Astrocyte (in vitro differentiated cells and primary cell): ENCODE measurements at regions not wholly inside any gene's neighbourhood (a gene's known extent, or its start where the extent isn't known, plus 50 kb on each side); places are given as distances from the start of the nearest gene placed in this dataset.

ENCODE experiments used
- EZH2 ChIP-seq: IDR thresholded peaks from 2 replicates; pipeline ENCODE4 v1.6.1; 2012; ENCODE audit warnings: mild to moderate bottlenecking, low read length, inconsistent platforms; ENCODE audit not compliant: insufficient read depth
- TF ChIP-seq, protein P1 (sequence below): IDR thresholded peaks from 2 replicates; pipeline ENCODE4 v1.5.1; 2011; ENCODE audit warnings: low read depth, mild to moderate bottlenecking, inconsistent platforms, low read length, moderate library complexity; ENCODE audit not compliant: insufficient read depth

GRCh38 chr17:71978435-71978834 is 142.4 kb upstream of the SOX9 start:
- TF ChIP-seq, protein P1, sequence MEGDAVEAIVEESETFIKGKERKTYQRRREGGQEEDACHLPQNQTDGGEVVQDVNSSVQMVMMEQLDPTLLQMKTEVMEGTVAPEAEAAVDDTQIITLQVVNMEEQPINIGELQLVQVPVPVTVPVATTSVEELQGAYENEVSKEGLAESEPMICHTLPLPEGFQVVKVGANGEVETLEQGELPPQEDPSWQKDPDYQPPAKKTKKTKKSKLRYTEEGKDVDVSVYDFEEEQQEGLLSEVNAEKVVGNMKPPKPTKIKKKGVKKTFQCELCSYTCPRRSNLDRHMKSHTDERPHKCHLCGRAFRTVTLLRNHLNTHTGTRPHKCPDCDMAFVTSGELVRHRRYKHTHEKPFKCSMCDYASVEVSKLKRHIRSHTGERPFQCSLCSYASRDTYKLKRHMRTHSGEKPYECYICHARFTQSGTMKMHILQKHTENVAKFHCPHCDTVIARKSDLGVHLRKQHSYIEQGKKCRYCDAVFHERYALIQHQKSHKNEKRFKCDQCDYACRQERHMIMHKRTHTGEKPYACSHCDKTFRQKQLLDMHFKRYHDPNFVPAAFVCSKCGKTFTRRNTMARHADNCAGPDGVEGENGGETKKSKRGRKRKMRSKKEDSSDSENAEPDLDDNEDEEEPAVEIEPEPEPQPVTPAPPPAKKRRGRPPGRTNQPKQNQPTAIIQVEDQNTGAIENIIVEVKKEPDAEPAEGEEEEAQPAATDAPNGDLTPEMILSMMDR: no peak
- no peak for TF ChIP-seq EZH2
